ENCODE measurements at regions not wholly inside any gene's neighbourhood (a gene's known extent, or its start where the extent isn't known, plus 50 kb on each side); places are given as distances from the start of the nearest gene placed in this dataset.

- Histone ChIP-seq H3K36me3 (ENCODE audit: insufficient read depth, low read depth, low read length) (no peaks in the 10 kb centered on the region), H3K4me1 (ENCODE audit: insufficient read depth, low read length) (peaks cover 3% of the 10 kb centered on the region; the same call in 1 of the 2 replicates), H3K9ac (ENCODE audit: low read depth, low read length) (no peak overlapping the region), H3K27me3 (ENCODE audit: insufficient read depth, low read length) (peaks cover 9% of the 10 kb centered on the region), H3K4me3 (ENCODE audit: low read length) (no peak overlapping the region), H3K27ac (ENCODE audit: low read length) (no peak overlapping the region), H3K9me3 (ENCODE audit: insufficient read depth, low read depth, low read length) (no peaks in the 10 kb centered on the region)
Measured at GRCh38 chr22:48346911-48347310, 1480.8 kb downstream of the BRD1 start.

- Histone ChIP-seq H3K27me3 (ENCODE audit: insufficient read depth, low read length) (peaks cover 15% of the 10 kb centered on the region), H3K36me3 (ENCODE audit: insufficient read depth, low read depth, low read length) (no peaks in the 10 kb centered on the region), H3K9me3 (ENCODE audit: insufficient read depth, low read depth, low read length) (no peaks in the 10 kb centered on the region), H3K4me1 (ENCODE audit: insufficient read depth, low read length) (peaks cover 7% of the 10 kb centered on the region; the same call in 1 of the 2 replicates), H3K9ac (ENCODE audit: low read depth, low read length) (no peak overlapping the region), H3K4me3 (ENCODE audit: low read length) (no peak overlapping the region), H3K27ac (ENCODE audit: low read length) (no peak overlapping the region)
Measured at GRCh38 chr22:48346311-48346710, 1481.4 kb downstream of the BRD1 start.

- Histone ChIP-seq H3K9ac (ENCODE audit: low read depth, low read length) (no peak overlapping the region), H3K4me1 (ENCODE audit: insufficient read depth, low read length) (peaks cover 9% of the 10 kb centered on the region; the same call in 1 of the 2 replicates), H3K36me3 (ENCODE audit: insufficient read depth, low read depth, low read length) (no peaks in the 10 kb centered on the region), H3K27me3 (ENCODE audit: insufficient read depth, low read length) (peaks cover 21% of the 10 kb centered on the region), H3K4me3 (ENCODE audit: low read length) (no peak overlapping the region), H3K9me3 (ENCODE audit: insufficient read depth, low read depth, low read length) (no peaks in the 10 kb centered on the region), H3K27ac (ENCODE audit: low read length) (no peak overlapping the region)
Measured at GRCh38 chr22:48345631-48346030, 1482.0 kb downstream of the BRD1 start.

GRCh38 chr22:48343461-48343860 lies 1484.2 kb downstream of the BRD1 start:
- Histone ChIP-seq H3K9ac (ENCODE audit: low read depth, low read length) (no peak overlapping the region), H3K27ac (ENCODE audit: low read length) (no peak overlapping the region), H3K4me3 (ENCODE audit: low read length) (no peak overlapping the region), H3K4me1 (ENCODE audit: insufficient read depth, low read length) (peaks cover 9% of the 10 kb centered on the region; the same call in 1 of the 2 replicates), H3K27me3 (ENCODE audit: insufficient read depth, low read length) (peaks cover 25% of the 10 kb centered on the region), H3K36me3 (ENCODE audit: insufficient read depth, low read depth, low read length) (no peaks in the 10 kb centered on the region), H3K9me3 (ENCODE audit: insufficient read depth, low read depth, low read length) (no peaks in the 10 kb centered on the region)

- Histone ChIP-seq H3K9me3 (ENCODE audit: insufficient read depth, low read depth, low read length) (no peaks in the 10 kb centered on the region), H3K36me3 (ENCODE audit: insufficient read depth, low read depth, low read length) (no peaks in the 10 kb centered on the region), H3K27me3 (ENCODE audit: insufficient read depth, low read length) (peaks cover 25% of the 10 kb centered on the region), H3K4me1 (ENCODE audit: insufficient read depth, low read length) (peaks cover 9% of the 10 kb centered on the region; the same call in 1 of the 2 replicates), H3K4me3 (ENCODE audit: low read length) (no peak overlapping the region), H3K27ac (ENCODE audit: low read length) (no peak overlapping the region), H3K9ac (ENCODE audit: low read depth, low read length) (no peak overlapping the region)
Measured at GRCh38 chr22:48342732-48343131, 1484.9 kb downstream of the BRD1 start.

- Histone ChIP-seq H3K27me3 (ENCODE audit: insufficient read depth, low read length) (peaks cover 25% of the 10 kb centered on the region), H3K9me3 (ENCODE audit: insufficient read depth, low read depth, low read length) (no peaks in the 10 kb centered on the region), H3K36me3 (ENCODE audit: insufficient read depth, low read depth, low read length) (no peaks in the 10 kb centered on the region), H3K4me1 (ENCODE audit: insufficient read depth, low read length) (peaks cover 9% of the 10 kb centered on the region; the same call in 1 of the 2 replicates), H3K9ac (ENCODE audit: low read depth, low read length) (no peak overlapping the region), H3K27ac (ENCODE audit: low read length) (no peak overlapping the region), H3K4me3 (ENCODE audit: low read length) (no peak overlapping the region)
Measured at GRCh38 chr22:48342016-48342415, 1485.7 kb downstream of the BRD1 start.

- no peaks in the 10 kb centered on the region for H3K9me3 ChIP-seq (ENCODE audit: insufficient read depth, low read depth, low read length)
Measured at GRCh38 chr22:48340727-48341709, 1486.7 kb downstream of the BRD1 start.

GRCh38 chr22:48340191-48340590 lies 1487.5 kb downstream of the BRD1 start:
- Histone ChIP-seq H3K9me3 (ENCODE audit: insufficient read depth, low read depth, low read length) (no peaks in the 10 kb centered on the region), H3K27me3 (ENCODE audit: insufficient read depth, low read length) (peaks cover 25% of the 10 kb centered on the region), H3K27ac (ENCODE audit: low read length) (no peak overlapping the region), H3K4me3 (ENCODE audit: low read length) (no peak overlapping the region), H3K9ac (ENCODE audit: low read depth, low read length) (no peak overlapping the region), H3K4me1 (ENCODE audit: insufficient read depth, low read length) (peaks cover 9% of the 10 kb centered on the region; the same call in 1 of the 2 replicates), H3K36me3 (ENCODE audit: insufficient read depth, low read depth, low read length) (no peaks in the 10 kb centered on the region)

More at GRCh38 chr22:48340727-48341709, 1486.7 kb downstream of the BRD1 start:
- Histone ChIP-seq H3K9ac (ENCODE audit: low read depth, low read length) (no peak overlapping the region), H3K36me3 (ENCODE audit: insufficient read depth, low read depth, low read length) (no peaks in the 10 kb centered on the region), H3K4me3 (ENCODE audit: low read length) (no peak overlapping the region), H3K27ac (ENCODE audit: low read length) (no peak overlapping the region), H3K27me3 (ENCODE audit: insufficient read depth, low read length) (peaks cover 25% of the 10 kb centered on the region), H3K4me1 (ENCODE audit: insufficient read depth, low read length) (peaks cover 9% of the 10 kb centered on the region; the same call in 1 of the 2 replicates)

GRCh38 chr22:48338793-48339705 lies 1488.6 kb downstream of the BRD1 start:
- Histone ChIP-seq H3K27me3 (ENCODE audit: insufficient read depth, low read length) (peaks cover 25% of the 10 kb centered on the region), H3K4me1 (ENCODE audit: insufficient read depth, low read length) (peaks cover 9% of the 10 kb centered on the region; the same call in 1 of the 2 replicates), H3K9me3 (ENCODE audit: insufficient read depth, low read depth, low read length) (no peaks in the 10 kb centered on the region), H3K4me3 (ENCODE audit: low read length) (no peak overlapping the region), H3K9ac (ENCODE audit: low read depth, low read length) (no peak overlapping the region), H3K27ac (ENCODE audit: low read length) (no peak overlapping the region), H3K36me3 (ENCODE audit: insufficient read depth, low read depth, low read length) (no peaks in the 10 kb centered on the region)

- H3K36me3 ChIP-seq (ENCODE audit: insufficient read depth, low read depth, low read length) = no peaks in the 10 kb centered on the region
- H3K9me3 ChIP-seq (ENCODE audit: insufficient read depth, low read depth, low read length) = no peaks in the 10 kb centered on the region
- H3K4me3 ChIP-seq (ENCODE audit: low read length) = no peak overlapping the region
- H3K4me1 ChIP-seq (ENCODE audit: insufficient read depth, low read length) = peaks cover 6% of the 10 kb centered on the region; the same call in 1 of the 2 replicates
- H3K27me3 ChIP-seq (ENCODE audit: insufficient read depth, low read length) = peaks cover 25% of the 10 kb centered on the region
- H3K27ac ChIP-seq (ENCODE audit: low read length) = no peak overlapping the region
- H3K9ac ChIP-seq (ENCODE audit: low read depth, low read length) = no peak overlapping the region
Measured at GRCh38 chr22:48337957-48338792, 1489.5 kb downstream of the BRD1 start.

Measured in iPS-20b (cell line).